ENCODE measurements at regions not wholly inside any gene's neighbourhood (a gene's known extent, or its start where the extent isn't known, plus 50 kb on each side); places are given as distances from the start of the nearest gene placed in this dataset.

DNA sequence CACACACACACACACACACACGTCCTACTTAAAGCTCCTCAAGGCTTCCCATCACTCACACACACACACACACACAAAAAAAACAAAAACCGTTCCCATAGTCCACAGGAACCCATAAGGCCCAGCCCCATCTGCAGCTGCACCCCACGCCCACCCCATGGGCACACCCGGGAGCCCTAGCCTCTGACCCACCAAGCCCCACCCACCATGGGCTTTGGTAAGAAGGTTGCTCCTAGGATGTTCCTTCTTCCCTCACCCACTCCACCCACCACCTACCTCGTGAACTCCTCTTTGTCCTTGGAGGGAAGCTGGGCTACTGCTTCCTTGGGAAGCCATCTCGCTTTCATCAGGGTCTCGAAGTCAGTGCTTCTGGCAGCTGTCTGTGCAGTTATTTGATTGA is 115.1 kb downstream of the TPRA1 start:
- TF ChIP-seq CTCF (IDR thresholded peaks at IDR 0.05) (no peak), POLR2A (IDR thresholded peaks at IDR 0.05) (no peak)

Data from uterus (tissue), 2 donors.